HCT116 (cell line): ENCODE measurements at regions not wholly inside any gene's neighbourhood (a gene's known extent, or its start where the extent isn't known, plus 50 kb on each side); places are given as distances from the start of the nearest gene placed in this dataset.

Source experiments
- CTCF ChIP-seq, 3 experiments: fragments of 200-600 bp in 1 of 3; sonication (generic) in 1 of 3; IDR thresholded peaks in 2 of 3; conservative IDR thresholded peaks in 1 of 3; 2 replicates each; pipeline ENCODE4 v1.5.1; 2012 to 2017; ENCODE audit warnings: low read depth in 2 of 3, low read length in 2 of 3, antibody characterized with exemption in 1 of 3, borderline replicate concordance in 1 of 3, control low read depth in 1 of 3, mild to moderate bottlenecking in 1 of 3, mixed read lengths in 1 of 3, mixed run types in 1 of 3, moderate library complexity in 1 of 3; ENCODE audit not compliant: insufficient read depth in 1 of 3
- EZH2phosphoT487 ChIP-seq: fragments of 200-600 bp; IDR thresholded peaks from 2 replicates; pipeline ENCODE4 v1.6.1; 2018; ENCODE audit warnings: antibody characterized with exemption, borderline replicate concordance
- SP1 ChIP-seq: IDR thresholded peaks from 2 replicates; pipeline ENCODE4 v1.6.1; 2012; ENCODE audit warnings: low read depth
- SRF ChIP-seq: IDR thresholded peaks from 2 replicates; pipeline ENCODE4 v1.6.1; 2012; ENCODE audit warnings: low read depth

DNA sequence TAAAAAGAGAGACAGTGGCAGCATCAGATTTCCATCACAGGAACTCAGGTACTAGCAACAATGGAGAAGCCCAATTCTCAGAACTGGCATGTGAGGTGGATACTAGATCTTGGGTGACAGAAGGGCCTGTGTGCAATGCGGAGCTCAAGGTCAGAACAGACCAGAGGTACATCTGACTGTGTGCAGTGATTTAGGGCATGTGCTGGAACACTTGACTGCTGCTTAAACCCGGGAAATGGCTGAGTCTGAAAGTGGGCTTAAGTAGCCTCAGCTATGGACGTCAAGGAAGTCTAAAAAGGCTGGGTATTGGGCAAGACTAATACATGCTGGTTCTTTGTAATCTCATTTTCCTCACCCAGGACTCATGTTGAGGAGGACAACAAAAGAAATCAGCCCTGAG is 182.2 kb downstream of the LACC1 start:
- TF ChIP-seq EZH2phosphoT487, result no peak
- no peak for TF ChIP-seq CTCF (IDR thresholded peaks at IDR 0.05 in 2 of 3, conservative IDR thresholded peaks at IDR 0.05 in 1 of 3; ENCODE audit: borderline replicate concordance in 1 of 3, insufficient read depth in 1 of 3, low read depth in 2 of 3, low read length in 2 of 3)
- no peak for TF ChIP-seq SRF
- TF ChIP-seq SP1, result no peak
